IMR-90 (cell line): ENCODE measurements at regions not wholly inside any gene's neighbourhood (a gene's known extent, or its start where the extent isn't known, plus 50 kb on each side); places are given as distances from the start of the nearest gene placed in this dataset.

ENCODE experiments used
- ATAC-seq: fragments of 200-7000 bp; cut with Tn5 transposase; 2 replicates; pipeline ENCODE4 v1.9.1; 2020; ENCODE audit warnings: low read depth, mild to moderate bottlenecking, moderate library complexity
- BruUV-seq: library from RNA; stranded (reverse); fragments of 400-500 nt; replicated peaks from 2 replicates; lab custom pipeline; 2021; lab: Mats Ljungman, UMichigan
- CTCF ChIA-PET: fragments of 300-600 bp; formaldehyde crosslinking; extraction: SDS; loops from one replicate; lab custom pipeline; 2021; ENCODE audit warnings: antibody characterized with exemption; lab: Yijun Ruan, JAX
- POLR2A ChIA-PET: fragments of 300-600 bp; sonication (Branson Sonifier 250); formaldehyde crosslinking; loops from one replicate; lab custom pipeline; 2022; ENCODE audit warnings: antibody characterized with exemption; ENCODE audit not compliant: unreplicated experiment; lab: Charles Lee
- DNase-seq: peaks from one replicate; pipeline ENCODE4 v3.0.0; 2013
- H2AFZ ChIP-seq: replicated peaks from 2 replicates; pipeline ENCODE3; 2013; ENCODE audit warnings: low read length, mild to moderate bottlenecking; ENCODE audit not compliant: poor library complexity
- H2AK5ac ChIP-seq: 2 replicates; pipeline ENCODE4 v1.6.1; 2013; ENCODE audit warnings: low read depth, low read length, inconsistent platforms
- H2AK9ac ChIP-seq: replicated peaks from 2 replicates; pipeline ENCODE3; 2013; ENCODE audit warnings: mild to moderate bottlenecking, low read depth, low read length, moderate library complexity; ENCODE audit not compliant: poor library complexity
- H2BK120ac ChIP-seq: 2 replicates; pipeline ENCODE4 v1.6.1; 2013; ENCODE audit warnings: low read depth, low read length, inconsistent platforms
- H2BK15ac ChIP-seq: 3 replicates; pipeline ENCODE4 v1.6.1; 2013; ENCODE audit warnings: low read depth, low read length, inconsistent platforms
- H2BK20ac ChIP-seq: 2 replicates; pipeline ENCODE4 v1.6.1; 2013; ENCODE audit warnings: low read depth, mild to moderate bottlenecking, inconsistent platforms, low read length, moderate library complexity
- H2BK5ac ChIP-seq: 2 replicates; pipeline ENCODE4 v1.6.1; 2013; ENCODE audit warnings: mild to moderate bottlenecking, low read depth, low read length, inconsistent platforms; ENCODE audit not compliant: poor library complexity, severe bottlenecking
- H3K14ac ChIP-seq: replicated peaks from 2 replicates; pipeline ENCODE4 v1.6.1; 2013; ENCODE audit warnings: low read depth, low read length, inconsistent platforms
- H3K18ac ChIP-seq: 2 replicates; pipeline ENCODE4 v1.6.1; 2013; ENCODE audit warnings: low read depth, low read length, control low read depth
- H3K23ac ChIP-seq: 2 replicates; pipeline ENCODE4 v1.6.1; 2013; ENCODE audit warnings: low read depth, low read length, inconsistent platforms
- H3K27ac ChIP-seq: 2 replicates; pipeline ENCODE4 v1.5.1; 2013; ENCODE audit warnings: mild to moderate bottlenecking, control low read depth, low read length; ENCODE audit not compliant: insufficient read depth
- H3K27me3 ChIP-seq: 2 replicates; pipeline ENCODE4 v1.6.1; 2013; ENCODE audit warnings: low read length; ENCODE audit not compliant: control insufficient read depth, insufficient read depth
- H3K36me3 ChIP-seq: 2 replicates; pipeline ENCODE4 v1.6.1; 2013; ENCODE audit warnings: low read length, mixed read lengths; ENCODE audit not compliant: control insufficient read depth, insufficient read depth
- H3K4ac ChIP-seq: 2 replicates; pipeline ENCODE4 v1.6.1; 2013; ENCODE audit warnings: low read depth, low read length, inconsistent platforms
- H3K4me1 ChIP-seq: 2 replicates; pipeline ENCODE4 v1.6.1; 2013; ENCODE audit warnings: low read length, mixed read lengths; ENCODE audit not compliant: control insufficient read depth, insufficient read depth
- H3K4me2 ChIP-seq: 2 replicates; pipeline ENCODE4 v1.6.1; 2013; ENCODE audit warnings: low read depth, mild to moderate bottlenecking, control low read depth, low read length, moderate library complexity
- H3K4me3 ChIP-seq: 2 replicates; pipeline ENCODE4 v1.5.1; 2013; ENCODE audit warnings: low read depth, mild to moderate bottlenecking, control low read depth, low read length, moderate library complexity; ENCODE audit not compliant: insufficient read depth
- H3K56ac ChIP-seq: 2 replicates; pipeline ENCODE4 v1.6.1; 2013; ENCODE audit warnings: low read length, inconsistent platforms; ENCODE audit not compliant: insufficient read depth; ENCODE audit errors: extremely low read depth
- H3K79me1 ChIP-seq, 2 experiments: 2 replicates each; pipeline ENCODE4 v1.6.1; 2013; ENCODE audit warnings: low read length in 2 of 2, inconsistent platforms in 1 of 2, low read depth in 1 of 2
- H3K9ac ChIP-seq: 2 replicates; pipeline ENCODE4 v1.6.1; 2013; ENCODE audit warnings: low read depth, low read length, control low read depth
- H3K9me1 ChIP-seq: 2 replicates; pipeline ENCODE4 v1.6.1; 2013; ENCODE audit warnings: low read length, inconsistent platforms; ENCODE audit not compliant: insufficient read depth
- H3K9me3 ChIP-seq: 2 replicates; pipeline ENCODE4 v1.6.1; 2013; ENCODE audit warnings: low read length; ENCODE audit not compliant: control insufficient read depth, insufficient read depth
- H4K20me1 ChIP-seq: 2 replicates; pipeline ENCODE4 v1.6.1; 2013; ENCODE audit warnings: low read length, inconsistent platforms; ENCODE audit not compliant: insufficient read depth
- H4K5ac ChIP-seq: 2 replicates; pipeline ENCODE4 v1.6.1; 2013; ENCODE audit warnings: mild to moderate bottlenecking, low read depth, low read length, control low read depth
- H4K8ac ChIP-seq, 2 experiments: 2 replicates each; pipeline ENCODE4 v1.6.1; 2013; ENCODE audit warnings: low read depth in 2 of 2, low read length in 2 of 2, control low read depth in 1 of 2, inconsistent platforms in 1 of 2
- H4K91ac ChIP-seq: 2 replicates; pipeline ENCODE4 v1.6.1; 2013; ENCODE audit warnings: low read depth, low read length, inconsistent platforms; ENCODE audit not compliant: insufficient read depth
- CEBPB ChIP-seq: IDR thresholded peaks from 2 replicates; pipeline ENCODE4 v1.6.1; 2012; ENCODE audit warnings: low read depth, low read length, improper control_type of control experiment
- CTCF ChIP-seq: conservative IDR thresholded peaks from 2 replicates; pipeline ENCODE4 v1.5.1; 2012; ENCODE audit warnings: mild to moderate bottlenecking, low read depth, low read length, improper control_type of control experiment
- MAFK ChIP-seq: IDR thresholded peaks from 2 replicates; pipeline ENCODE4 v1.6.1; 2012; ENCODE audit warnings: low read depth, low read length, improper control_type of control experiment
- WGBS, 2 experiments: methylation state at CpG; one replicate each; pipeline versions ENCODE4 v1.1.5 to v1.1.7; 2013; ENCODE audit warnings: missing lambda C conversion rate in 2 of 2; ENCODE audit not compliant: insufficient read length in 1 of 2; ENCODE audit errors: extremely low coverage in 2 of 2; 5-methylcytosine and 5-hydroxymethylcytosine counted together
- dilution Hi-C: fragments of 300-500 bp; cut with HindIII; formaldehyde crosslinking; loops from one replicate; pipeline ENCODE4 v1.14.3; 2018; ENCODE audit warnings: low sequenced_read_pairs; ENCODE audit not compliant: unreplicated experiment
- in situ Hi-C: fragments of 300-500 bp; cut with MboI; formaldehyde crosslinking; loops from 3 replicates; pipeline ENCODE4 v1.14.3; 2019; ENCODE audit warnings: low sequenced_read_pairs, inconsistent platforms, mixed read lengths
- intact Hi-C: fragments of 100-400 bp; cut with micrococcal nuclease; formaldehyde crosslinking; loops from 2 replicates; pipeline ENCODE4 v1.10.0; 2022

GRCh38 chr2:149806651-149807050, 219.1 kb upstream of the MMADHC start:
- ATAC-seq, result no peak
- H3K56ac ChIP-seq, result no peak overlapping the region
- no CpG with 5 or more reads among the region's 2 CpGs for WGBS, 2 experiments

More at GRCh38 chr2:149806651-149807050, 219.1 kb upstream of the MMADHC start:
- no peaks in the 10 kb centered on the region for H4K20me1 ChIP-seq
- H3K9me1 ChIP-seq, result no peaks in the 10 kb centered on the region
- no peak overlapping the region for H2BK5ac ChIP-seq
- no peak overlapping the region for H4K5ac ChIP-seq
- no peak overlapping the region for H3K4ac ChIP-seq
- ChIA-PET POLR2A (no interaction called here), CTCF (no interaction called here)
- no peak overlapping the region for H3K14ac ChIP-seq
- H3K36me3 ChIP-seq, result no peaks in the 10 kb centered on the region
- H3K79me1 ChIP-seq, result no peaks in the 10 kb centered on the region
- H3K4me2 ChIP-seq, result no peak overlapping the region
- no peak overlapping the region for H2AK9ac ChIP-seq
- H2AFZ ChIP-seq, result no peak overlapping the region
- in situ Hi-C loops (no loop called here), dilution Hi-C loops (no loop called here), intact Hi-C loops (no loop called here)
- no peak overlapping the region for H3K9ac ChIP-seq
- H3K27me3 ChIP-seq, result no peaks in the 10 kb centered on the region
- no peaks in the 10 kb centered on the region for H3K9me3 ChIP-seq
- H4K91ac ChIP-seq, result no peak overlapping the region
- H3K4me3 ChIP-seq, result no peak overlapping the region
- no peak overlapping the region for H3K23ac ChIP-seq
- no peak overlapping the region for H3K27ac ChIP-seq
- H2BK20ac ChIP-seq, result no peak overlapping the region
- H3K18ac ChIP-seq, result no peak overlapping the region
- no peak overlapping the region for H2AK5ac ChIP-seq
- no peak overlapping the region for H4K8ac ChIP-seq
- no TSS peak for BruUV-seq
- no peak for DNase-seq
- H3K4me1 ChIP-seq, result no peaks in the 10 kb centered on the region
- H2BK120ac ChIP-seq, result no peak overlapping the region
- TF ChIP-seq CEBPB, result no peak
- TF ChIP-seq CTCF, result no peak
- TF ChIP-seq MAFK, result peak; percentile 77
- no peak overlapping the region for H2BK15ac ChIP-seq
